Stimulated activated naive B cell treated with anti-CD40 and anti-IgM and Interleukin-4, amounts not matched to agents 10 μg/mL and 1 μg/mL and 100 μg/mL, for 72 hours (primary cell): ENCODE measurements at regions not wholly inside any gene's neighbourhood (a gene's known extent, or its start where the extent isn't known, plus 50 kb on each side); places are given as distances from the start of the nearest gene placed in this dataset.

ENCODE experiments used
- ATAC-seq, 2 donors: fragments of 150-1000 bp; cut with Tn5 transposase; replicated peaks; 2 replicates each; pipeline ENCODE4 v1.10.0; 2021; ENCODE audit warnings: moderate library complexity in 1 of 2
- DNase-seq: peaks from one replicate; pipeline ENCODE4 v3.0.0; 2021
- H3K27ac Mint-ChIP-seq: one replicate; pipeline ENCODE4 v1.8.0; 2022; ENCODE audit warnings: mild to moderate bottlenecking, mixed read lengths
- H3K27me3 Mint-ChIP-seq, 2 donors: one replicate each; pipeline ENCODE4 v1.8.0; 2022; ENCODE audit warnings: mixed read lengths in 2 of 2
- H3K36me3 Mint-ChIP-seq, 2 donors: one replicate each; pipeline ENCODE4 v1.8.0; 2022; ENCODE audit warnings: mixed read lengths in 2 of 2, mild to moderate bottlenecking in 1 of 2
- H3K4me1 Mint-ChIP-seq, 2 donors: one replicate each; pipeline ENCODE4 v1.8.0; 2022; ENCODE audit warnings: mixed read lengths in 2 of 2, mild to moderate bottlenecking in 1 of 2
- H3K4me3 Mint-ChIP-seq, 2 donors: one replicate each; pipeline ENCODE4 v1.8.0; 2022; ENCODE audit warnings: mild to moderate bottlenecking in 2 of 2, mixed read lengths in 2 of 2, moderate library complexity in 1 of 2
- H3K9me3 Mint-ChIP-seq, 2 donors: one replicate each; pipeline ENCODE4 v1.8.0; 2022; ENCODE audit warnings: mixed read lengths in 2 of 2, mild to moderate bottlenecking in 1 of 2

- Mint-ChIP-seq H3K36me3 (no peaks in the 10 kb centered on the region), H3K27me3 (no peaks in the 10 kb centered on the region), H3K4me1 (no peaks in the 10 kb centered on the region), H3K9me3 (peaks cover 4 to 10% of the 10 kb centered on the region in 2 donors), H3K27ac (no peak overlapping the region), H3K4me3 (no peak overlapping the region)
- DNase-seq = no peak
- no peak for ATAC-seq
Measured at GRCh38 chr3:163039636-163040035, 1543.0 kb downstream of the OTOL1 start.

- DNase-seq = no peak
- H3K27ac Mint-ChIP-seq = no peak overlapping the region
- no peaks in the 10 kb centered on the region for H3K27me3 Mint-ChIP-seq
Measured at GRCh38 chr3:163043074-163043473, 1546.5 kb downstream of the OTOL1 start.

GRCh38 chr3:163045945-163046344 lies 1549.3 kb downstream of the OTOL1 start:
- Mint-ChIP-seq H3K27ac (no peak overlapping the region), H3K27me3 (no peaks in the 10 kb centered on the region), H3K9me3 (peaks cover 4 to 6% of the 10 kb centered on the region in 2 donors), H3K4me1 (no peaks in the 10 kb centered on the region), H3K4me3 (no peak overlapping the region), H3K36me3 (no peaks in the 10 kb centered on the region)
- ATAC-seq = no peak
- no peak for DNase-seq

More at GRCh38 chr3:163043074-163043473, 1546.5 kb downstream of the OTOL1 start:
- ATAC-seq = no peak
- Mint-ChIP-seq H3K36me3 (no peaks in the 10 kb centered on the region), H3K4me3 (no peak overlapping the region), H3K9me3 (peaks cover 4 to 6% of the 10 kb centered on the region in 2 donors), H3K4me1 (no peaks in the 10 kb centered on the region)

- Mint-ChIP-seq H3K36me3 (no peaks in the 10 kb centered on the region), H3K4me3 (no peak overlapping the region), H3K9me3 (no peaks in the 10 kb centered on the region), H3K27me3 (no peaks in the 10 kb centered on the region), H3K4me1 (no peaks in the 10 kb centered on the region), H3K27ac (no peak overlapping the region)
- DNase-seq = no peak
- no peak for ATAC-seq
Measured at GRCh38 chr3:163048881-163049280, 1552.3 kb downstream of the OTOL1 start.

GRCh38 chr3:163056874-163057497 lies 1560.4 kb downstream of the OTOL1 start:
- Mint-ChIP-seq H3K4me1 (no peaks in the 10 kb centered on the region), H3K27ac (no peak overlapping the region), H3K27me3 (no peaks in the 10 kb centered on the region), H3K9me3 (no peaks in the 10 kb centered on the region), H3K4me3 (no peak overlapping the region), H3K36me3 (no peaks in the 10 kb centered on the region)
- DNase-seq = no peak
- ATAC-seq = peak in 1 of 2 donors; percentile 42

GRCh38 chr3:163058031-163058854 lies 1561.6 kb downstream of the OTOL1 start:
- H3K36me3 Mint-ChIP-seq = no peaks in the 10 kb centered on the region
- H3K4me3 Mint-ChIP-seq = no peak overlapping the region
- H3K9me3 Mint-ChIP-seq = no peaks in the 10 kb centered on the region
- H3K27ac Mint-ChIP-seq = no peak overlapping the region
- H3K4me1 Mint-ChIP-seq = no peaks in the 10 kb centered on the region
- no peaks in the 10 kb centered on the region for H3K27me3 Mint-ChIP-seq
- ATAC-seq (no peak), DNase-seq (no peak)

- peaks cover 4 to 6% of the 10 kb centered on the region in 2 donors for H3K9me3 Mint-ChIP-seq
- no peak overlapping the region for H3K27ac Mint-ChIP-seq
- H3K4me1 Mint-ChIP-seq = no peaks in the 10 kb centered on the region
- H3K27me3 Mint-ChIP-seq = no peaks in the 10 kb centered on the region
- DNase-seq (no peak), ATAC-seq (no peak)
- H3K4me3 Mint-ChIP-seq = no peak overlapping the region
- no peaks in the 10 kb centered on the region for H3K36me3 Mint-ChIP-seq
Measured at GRCh38 chr3:163071713-163072112, 1575.1 kb downstream of the OTOL1 start.
